B cell (primary cell): ENCODE measurements at regions not wholly inside any gene's neighbourhood (a gene's known extent, or its start where the extent isn't known, plus 50 kb on each side); places are given as distances from the start of the nearest gene placed in this dataset.

Experiments
- ATAC-seq: fragments of 200-7000 bp; cut with Tn5 transposase; one replicate; pipeline ENCODE4 v1.10.0; 2021; ENCODE audit warnings: low read depth, mild to moderate bottlenecking, moderate number of reproducible peaks, moderate library complexity
- CTCF ChIA-PET: fragments of 350-600 bp; sonication (Branson Sonifier 250); formaldehyde crosslinking; loops from one replicate; lab custom pipeline; 2021; ENCODE audit warnings: antibody characterized with exemption, inconsistent platforms; lab: Charles Lee
- POLR2A ChIA-PET: fragments of 350-600 bp; sonication (Branson Sonifier 250); formaldehyde crosslinking; loops from one replicate; lab custom pipeline; 2021; ENCODE audit warnings: antibody characterized with exemption; lab: Charles Lee
- DNase-seq: peaks from one replicate; pipeline ENCODE4 v3.0.0; 2013
- H2AFZ ChIP-seq: 2 replicates; pipeline ENCODE4 v1.6.1; 2012; ENCODE audit warnings: mild to moderate bottlenecking, low read depth, low read length; ENCODE audit not compliant: insufficient read depth, poor library complexity, severe bottlenecking
- H3K27ac ChIP-seq, 2 donors: 1 replicate in 1 of 2; 2 replicates in 1 of 2; pipeline ENCODE4 v1.5.1; 2012 to 2013; ENCODE audit warnings: low read length in 2 of 2, mild to moderate bottlenecking in 2 of 2, moderate library complexity in 1 of 2
- H3K27me3 ChIP-seq, 4 experiments: fragments of 200-600 bp in 1 of 4; sonication (generic) in 1 of 4; replicated peaks in 1 of 4; 1 replicate in 2 of 4; 2 replicates in 2 of 4; pipeline versions ENCODE4 v1.6.1 to v1.7.0; 2013 to 2016; ENCODE audit warnings: low read length in 3 of 4, mild to moderate bottlenecking in 2 of 4, mixed read lengths in 1 of 4, moderate library complexity in 1 of 4; ENCODE audit not compliant: insufficient read depth in 4 of 4, control insufficient read depth in 3 of 4; ENCODE audit errors: control extremely low read depth in 1 of 4
- H3K36me3 ChIP-seq, 2 experiments: replicated peaks in 1 of 2; 1 replicate in 1 of 2; 2 replicates in 1 of 2; pipeline versions ENCODE4 v1.6.1 to v1.7.1; 2013; ENCODE audit warnings: low read length in 1 of 2; ENCODE audit not compliant: insufficient read depth in 2 of 2, control insufficient read depth in 1 of 2; ENCODE audit errors: control extremely low read depth in 1 of 2, extremely low read depth in 1 of 2
- H3K4me1 ChIP-seq, 2 donors: fragments of 200-600 bp in 1 of 2; sonication (generic) in 1 of 2; 1 replicate in 1 of 2; 2 replicates in 1 of 2; pipeline versions ENCODE4 v1.5.1 to v1.6.1; 2013 to 2017; ENCODE audit warnings: low read length in 2 of 2; ENCODE audit not compliant: control insufficient read depth in 2 of 2, insufficient read depth in 2 of 2
- H3K4me2 ChIP-seq: replicated peaks from 2 replicates; pipeline ENCODE3; 2012; ENCODE audit warnings: mild to moderate bottlenecking, low read depth, low read length; ENCODE audit not compliant: poor library complexity, severe bottlenecking
- H3K4me3 ChIP-seq, 5 experiments: fragments of 200-600 bp in 1 of 5; sonication (generic) in 1 of 5; 1 replicate in 3 of 5; 2 replicates in 2 of 5; pipeline versions ENCODE4 v1.5.1 to v1.7.0; 2011 to 2016; ENCODE audit warnings: low read length in 4 of 5, mild to moderate bottlenecking in 4 of 5, low read depth in 2 of 5, control low read depth in 1 of 5, moderate library complexity in 1 of 5; ENCODE audit not compliant: insufficient read depth in 1 of 5; ENCODE audit errors: control extremely low read depth in 1 of 5, extremely low read depth in 1 of 5
- H3K79me2 ChIP-seq: fragments of 200-600 bp; sonication (generic); one replicate; pipeline ENCODE4 v1.6.0; 2016; ENCODE audit warnings: low read length; ENCODE audit not compliant: control insufficient read depth, insufficient read depth
- H3K9ac ChIP-seq: fragments of 200-600 bp; sonication (generic); 2 replicates; pipeline ENCODE4 v1.6.1; 2017; ENCODE audit warnings: mild to moderate bottlenecking, low read length, moderate library complexity
- H3K9me3 ChIP-seq, 3 donors: one replicate each; pipeline versions ENCODE4 v1.6.1 to v1.7.1; 2013; ENCODE audit warnings: low read length in 2 of 3; ENCODE audit not compliant: control insufficient read depth in 2 of 3, insufficient read depth in 1 of 3; ENCODE audit errors: control extremely low read depth in 1 of 3
- H4K20me1 ChIP-seq: 2 replicates; pipeline ENCODE4 v1.6.0; 2012; ENCODE audit warnings: mild to moderate bottlenecking, low read length; ENCODE audit not compliant: insufficient read depth, control insufficient read depth, poor library complexity, severe bottlenecking
- H3K27ac Mint-ChIP-seq: one replicate; pipeline ENCODE4 v1.8.0; 2021; ENCODE audit warnings: mixed read lengths
- H3K27me3 Mint-ChIP-seq: one replicate; pipeline ENCODE4 v1.8.0; 2021; ENCODE audit warnings: mixed read lengths
- H3K4me1 Mint-ChIP-seq: one replicate; pipeline ENCODE4 v1.8.0; 2021; ENCODE audit warnings: mixed read lengths
- H3K4me3 Mint-ChIP-seq: one replicate; pipeline ENCODE4 v1.8.0; 2021; ENCODE audit warnings: mixed read lengths
- H3K9me3 Mint-ChIP-seq: one replicate; pipeline ENCODE4 v1.8.0; 2022; ENCODE audit warnings: mixed read lengths; ENCODE audit not compliant: insufficient read depth
- EZH2 ChIP-seq: IDR thresholded peaks from 2 replicates; pipeline ENCODE4 v1.6.1; 2012; ENCODE audit warnings: borderline replicate concordance, low read depth, mild to moderate bottlenecking, moderate library complexity, low read length; ENCODE audit not compliant: insufficient read depth, poor library complexity, severe bottlenecking
- WGBS: methylation state at CpG from one replicate; pipeline ENCODE4 v1.1.5; 2013; ENCODE audit warnings: missing lambda C conversion rate; ENCODE audit not compliant: insufficient coverage; 5-methylcytosine and 5-hydroxymethylcytosine counted together
- intact Hi-C: fragments of 100-400 bp; cut with micrococcal nuclease; formaldehyde crosslinking; loops from one replicate; pipeline ENCODE4 v1.10.0; 2022
- TF ChIP-seq, protein P1 (sequence below): fragments of 200-600 bp; IDR thresholded peaks from one replicate; pipeline ENCODE4 v1.8.0; 2022; ENCODE audit warnings: antibody characterized with exemption, mild to moderate bottlenecking

DNA sequence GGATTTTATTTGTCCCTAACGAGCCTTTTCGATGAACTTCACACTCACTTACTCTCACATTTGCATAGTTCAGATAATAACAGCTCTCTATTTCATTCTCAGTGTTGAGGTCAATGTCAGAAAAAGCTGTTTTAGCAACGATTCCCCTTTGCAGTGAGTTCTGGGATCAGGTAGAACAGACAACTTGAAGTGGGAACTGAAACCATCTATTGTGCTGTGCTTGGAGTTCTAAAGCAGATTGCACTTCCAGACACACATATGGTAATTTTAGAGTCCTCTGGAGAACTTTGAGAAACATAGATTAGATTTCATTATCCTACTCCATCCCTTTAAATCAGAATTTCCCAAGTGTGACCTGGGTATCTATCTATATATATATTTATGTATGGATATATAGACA lies 124.6 kb upstream of the BLID start:
- intact Hi-C loops = no loop called here

DNA sequence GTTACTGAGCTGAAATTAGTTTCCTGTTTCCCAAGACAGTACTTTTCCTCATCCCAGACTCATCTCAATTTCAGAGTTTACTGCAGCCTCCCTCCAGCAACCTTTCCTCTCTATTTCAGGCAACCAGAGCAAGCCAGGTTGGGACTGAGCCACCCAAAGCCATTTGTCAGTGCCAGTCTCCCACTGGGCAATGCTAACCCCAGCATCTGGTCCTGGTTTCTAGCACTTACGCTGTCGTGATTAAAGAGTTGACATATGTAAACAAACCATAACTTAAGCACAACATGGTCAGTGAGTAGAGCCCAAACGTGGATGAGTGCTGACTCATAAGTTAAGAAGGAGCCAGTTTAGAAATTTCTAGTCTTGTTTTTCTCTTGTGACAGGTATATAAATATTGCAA lies 119.6 kb upstream of the BLID start:
- H2AFZ ChIP-seq = no peak overlapping the region
- no peaks in the 10 kb centered on the region for H3K27me3 ChIP-seq
- intact Hi-C loops = no loop called here
- no peak for DNase-seq
- no peak overlapping the region for H3K4me2 ChIP-seq
- H3K4me3 ChIP-seq = no peak overlapping the region
- no peak for ATAC-seq
- Mint-ChIP-seq H3K4me1 (no peaks in the 10 kb centered on the region), H3K4me3 (no peak overlapping the region), H3K27ac (no peak overlapping the region), H3K27me3 (no peaks in the 10 kb centered on the region), H3K9me3 (no peaks in the 10 kb centered on the region)
- H3K9ac ChIP-seq = no peak overlapping the region
- no peaks in the 10 kb centered on the region for H3K36me3 ChIP-seq
- H3K9me3 ChIP-seq = no peaks in the 10 kb centered on the region
- POLR2A ChIA-PET = no interaction called here
- WGBS = no CpG with 5 or more reads among the region's 3 CpGs
- TF ChIP-seq, protein P1, sequence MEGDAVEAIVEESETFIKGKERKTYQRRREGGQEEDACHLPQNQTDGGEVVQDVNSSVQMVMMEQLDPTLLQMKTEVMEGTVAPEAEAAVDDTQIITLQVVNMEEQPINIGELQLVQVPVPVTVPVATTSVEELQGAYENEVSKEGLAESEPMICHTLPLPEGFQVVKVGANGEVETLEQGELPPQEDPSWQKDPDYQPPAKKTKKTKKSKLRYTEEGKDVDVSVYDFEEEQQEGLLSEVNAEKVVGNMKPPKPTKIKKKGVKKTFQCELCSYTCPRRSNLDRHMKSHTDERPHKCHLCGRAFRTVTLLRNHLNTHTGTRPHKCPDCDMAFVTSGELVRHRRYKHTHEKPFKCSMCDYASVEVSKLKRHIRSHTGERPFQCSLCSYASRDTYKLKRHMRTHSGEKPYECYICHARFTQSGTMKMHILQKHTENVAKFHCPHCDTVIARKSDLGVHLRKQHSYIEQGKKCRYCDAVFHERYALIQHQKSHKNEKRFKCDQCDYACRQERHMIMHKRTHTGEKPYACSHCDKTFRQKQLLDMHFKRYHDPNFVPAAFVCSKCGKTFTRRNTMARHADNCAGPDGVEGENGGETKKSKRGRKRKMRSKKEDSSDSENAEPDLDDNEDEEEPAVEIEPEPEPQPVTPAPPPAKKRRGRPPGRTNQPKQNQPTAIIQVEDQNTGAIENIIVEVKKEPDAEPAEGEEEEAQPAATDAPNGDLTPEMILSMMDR = no peak
- no peak for TF ChIP-seq EZH2
- H3K27ac ChIP-seq = no peak overlapping the region
- CTCF ChIA-PET = no interaction called here
- H3K4me1 ChIP-seq = no peaks in the 10 kb centered on the region
- H3K79me2 ChIP-seq = no peaks in the 10 kb centered on the region
- no peaks in the 10 kb centered on the region for H4K20me1 ChIP-seq

More for the DNA sequence above, 124.6 kb upstream of the BLID start:
- TF ChIP-seq, protein P1 = no peak
- TF ChIP-seq EZH2 = no peak
- Histone ChIP-seq H3K36me3 (no peaks in the 10 kb centered on the region), H3K4me2 (no peak overlapping the region), H3K9me3 (no peaks in the 10 kb centered on the region), H3K9ac (no peak overlapping the region), H3K79me2 (no peaks in the 10 kb centered on the region), H4K20me1 (no peaks in the 10 kb centered on the region), H3K27ac (no peak overlapping the region), H3K4me3 (no peak overlapping the region), H3K27me3 (no peaks in the 10 kb centered on the region), H3K4me1 (no peaks in the 10 kb centered on the region), H2AFZ (no peak overlapping the region)
- DNase-seq (no peak), ATAC-seq (no peak)
- CTCF ChIA-PET = interaction anchor here (0.5 kb wide), 1 partner anchor 1060 kb away, joined by 5 read pairs; no protein-coding TSS in a partner anchor
- H3K27me3 Mint-ChIP-seq = no peaks in the 10 kb centered on the region
- H3K4me1 Mint-ChIP-seq = no peaks in the 10 kb centered on the region
- no peaks in the 10 kb centered on the region for H3K9me3 Mint-ChIP-seq
- no peak overlapping the region for H3K27ac Mint-ChIP-seq
- WGBS = 93% methylated on average over 3 of the region's 3 CpGs
- POLR2A ChIA-PET = no interaction called here
- no peak overlapping the region for H3K4me3 Mint-ChIP-seq
